ENCODE measurements at regions not wholly inside any gene's neighbourhood (a gene's known extent, or its start where the extent isn't known, plus 50 kb on each side); places are given as distances from the start of the nearest gene placed in this dataset.

DNA sequence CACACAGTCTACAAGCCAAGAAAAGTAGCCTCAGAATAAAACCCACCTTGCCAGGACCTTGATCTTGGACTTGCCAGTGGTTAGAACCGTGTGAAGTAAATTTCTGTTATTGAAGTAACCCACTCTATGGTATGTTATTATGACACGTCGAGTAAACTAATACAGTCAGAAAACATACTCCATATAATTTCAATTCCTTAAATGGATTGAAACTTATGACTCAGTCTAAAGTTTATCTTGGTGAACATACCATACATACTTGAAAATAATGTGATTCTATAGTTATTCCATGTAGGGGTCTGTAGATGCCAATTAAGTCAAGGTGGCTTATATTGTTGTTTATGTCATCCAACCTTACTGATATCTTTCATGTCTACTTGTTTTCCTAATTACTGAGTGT lies 950.7 kb downstream of the TLE4 start:
- no peak overlapping the region for H3K4me2 ChIP-seq (ENCODE audit: low read depth, low read length)

DNA sequence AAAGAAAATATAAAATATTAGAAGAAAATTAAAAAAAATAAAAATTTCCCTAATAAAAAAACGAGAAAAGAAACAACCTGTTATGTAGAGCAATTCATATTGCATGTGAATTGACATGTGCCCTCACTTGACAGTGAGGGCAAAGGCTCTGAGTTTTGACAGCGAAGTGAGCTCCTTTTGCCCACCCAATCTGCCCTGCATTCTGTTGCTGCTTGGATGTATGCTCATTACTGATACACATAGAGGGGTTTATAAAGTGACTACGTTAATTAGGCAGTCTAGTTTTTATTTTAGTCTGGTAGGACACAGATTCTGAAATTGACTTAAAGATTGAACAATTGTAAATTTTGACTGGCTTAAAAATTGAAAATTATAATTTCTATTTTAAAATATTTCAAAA lies 949.4 kb downstream of the TLE4 start:
- DNase-seq: no peak
- Histone ChIP-seq H3K36me3 (replicated peaks; ENCODE audit: insufficient read depth, low read length) (no peaks in the 10 kb centered on the region), H3K27ac (ENCODE audit: low read length) (no peak overlapping the region), H3K79me2 (ENCODE audit: low read length) (no peaks in the 10 kb centered on the region), H3F3A (ENCODE audit: insufficient read depth, low read length) (no peaks in the 10 kb centered on the region), H3K9me2 (replicated peaks; ENCODE audit: insufficient read depth, low read length) (no peaks in the 10 kb centered on the region), H3K9ac (ENCODE audit: low read length) (no peak overlapping the region), H2AFZ (ENCODE audit: low read length) (no peak overlapping the region), H3K4me3 (ENCODE audit: low read length) (no peak overlapping the region), H3K9me3 (replicated peaks; ENCODE audit: insufficient read depth, low read length) (no peaks in the 10 kb centered on the region), H3K27me3 (replicated peaks; ENCODE audit: insufficient read depth, low read length) (no peaks in the 10 kb centered on the region), H3K4me1 (ENCODE audit: low read length) (no peaks in the 10 kb centered on the region), H3K4me2 (ENCODE audit: low read depth, low read length) (no peak overlapping the region), H4K20me1 (ENCODE audit: insufficient read depth, low read length) (no peaks in the 10 kb centered on the region)
- TF ChIP-seq, protein P1, sequence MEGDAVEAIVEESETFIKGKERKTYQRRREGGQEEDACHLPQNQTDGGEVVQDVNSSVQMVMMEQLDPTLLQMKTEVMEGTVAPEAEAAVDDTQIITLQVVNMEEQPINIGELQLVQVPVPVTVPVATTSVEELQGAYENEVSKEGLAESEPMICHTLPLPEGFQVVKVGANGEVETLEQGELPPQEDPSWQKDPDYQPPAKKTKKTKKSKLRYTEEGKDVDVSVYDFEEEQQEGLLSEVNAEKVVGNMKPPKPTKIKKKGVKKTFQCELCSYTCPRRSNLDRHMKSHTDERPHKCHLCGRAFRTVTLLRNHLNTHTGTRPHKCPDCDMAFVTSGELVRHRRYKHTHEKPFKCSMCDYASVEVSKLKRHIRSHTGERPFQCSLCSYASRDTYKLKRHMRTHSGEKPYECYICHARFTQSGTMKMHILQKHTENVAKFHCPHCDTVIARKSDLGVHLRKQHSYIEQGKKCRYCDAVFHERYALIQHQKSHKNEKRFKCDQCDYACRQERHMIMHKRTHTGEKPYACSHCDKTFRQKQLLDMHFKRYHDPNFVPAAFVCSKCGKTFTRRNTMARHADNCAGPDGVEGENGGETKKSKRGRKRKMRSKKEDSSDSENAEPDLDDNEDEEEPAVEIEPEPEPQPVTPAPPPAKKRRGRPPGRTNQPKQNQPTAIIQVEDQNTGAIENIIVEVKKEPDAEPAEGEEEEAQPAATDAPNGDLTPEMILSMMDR (IDR thresholded peaks at IDR 0.05; ENCODE audit: low read length): no peak
- TF ChIP-seq EZH2phosphoT487 (IDR thresholded peaks at IDR 0.05; ENCODE audit: low read length) (no peak), EZH2 (optimal IDR thresholded peaks at IDR 0.05; ENCODE audit: low read depth, low read length) (no peak)

More for the DNA sequence above, 950.7 kb downstream of the TLE4 start:
- Histone ChIP-seq H3K27me3 (replicated peaks; ENCODE audit: insufficient read depth, low read length) (no peaks in the 10 kb centered on the region), H3F3A (ENCODE audit: insufficient read depth, low read length) (no peaks in the 10 kb centered on the region), H3K9me2 (replicated peaks; ENCODE audit: insufficient read depth, low read length) (no peaks in the 10 kb centered on the region), H3K4me3 (ENCODE audit: low read length) (no peak overlapping the region), H3K4me1 (ENCODE audit: low read length) (no peaks in the 10 kb centered on the region), H3K79me2 (ENCODE audit: low read length) (no peaks in the 10 kb centered on the region), H3K9me3 (replicated peaks; ENCODE audit: insufficient read depth, low read length) (no peaks in the 10 kb centered on the region), H3K27ac (ENCODE audit: low read length) (no peak overlapping the region), H2AFZ (ENCODE audit: low read length) (no peak overlapping the region), H3K36me3 (replicated peaks; ENCODE audit: insufficient read depth, low read length) (no peaks in the 10 kb centered on the region), H3K9ac (ENCODE audit: low read length) (no peak overlapping the region), H4K20me1 (ENCODE audit: insufficient read depth, low read length) (no peaks in the 10 kb centered on the region)
- no peak for TF ChIP-seq EZH2 (optimal IDR thresholded peaks at IDR 0.05; ENCODE audit: low read depth, low read length)
- TF ChIP-seq EZH2phosphoT487 (IDR thresholded peaks at IDR 0.05; ENCODE audit: low read length): no peak
- TF ChIP-seq, protein P1 (IDR thresholded peaks at IDR 0.05; ENCODE audit: low read length): no peak
- no peak for DNase-seq

DNA sequence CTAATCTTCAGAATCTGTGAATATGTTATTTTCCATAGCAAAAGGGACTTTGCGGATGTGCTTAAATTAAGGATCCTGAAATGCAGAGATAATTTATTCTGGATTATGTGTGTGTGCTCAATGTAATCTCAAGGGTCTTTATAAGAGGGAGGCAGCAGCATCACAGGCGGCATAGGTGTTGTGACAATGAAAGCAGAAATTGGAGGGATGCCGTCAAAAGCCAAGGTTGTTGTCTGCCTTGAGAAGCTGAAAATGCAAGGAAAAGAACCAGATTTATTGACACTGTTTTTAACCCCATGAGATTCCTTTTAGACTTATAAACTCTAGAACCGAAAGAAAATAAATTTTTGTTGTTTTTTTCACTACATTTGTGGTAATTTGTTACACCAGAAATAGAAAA lies 948.5 kb downstream of the TLE4 start:
- DNase-seq: no peak

More for the DNA sequence above, 948.5 kb downstream of the TLE4 start:
- no peaks in the 10 kb centered on the region for H3K36me3 ChIP-seq (replicated peaks; ENCODE audit: insufficient read depth, low read length)
- H3K4me3 ChIP-seq (ENCODE audit: low read length): no peak overlapping the region
- H3K9me3 ChIP-seq (replicated peaks; ENCODE audit: insufficient read depth, low read length): no peaks in the 10 kb centered on the region
- H2AFZ ChIP-seq (ENCODE audit: low read length): no peak overlapping the region
- no peak overlapping the region for H3K4me2 ChIP-seq (ENCODE audit: low read depth, low read length)
- TF ChIP-seq EZH2phosphoT487 (IDR thresholded peaks at IDR 0.05; ENCODE audit: low read length): no peak
- TF ChIP-seq, protein P1 (IDR thresholded peaks at IDR 0.05; ENCODE audit: low read length): no peak
- no peak for TF ChIP-seq EZH2 (optimal IDR thresholded peaks at IDR 0.05; ENCODE audit: low read depth, low read length)
- no peaks in the 10 kb centered on the region for H3K27me3 ChIP-seq (replicated peaks; ENCODE audit: insufficient read depth, low read length)
- H3K9me2 ChIP-seq (replicated peaks; ENCODE audit: insufficient read depth, low read length): no peaks in the 10 kb centered on the region
- H3F3A ChIP-seq (ENCODE audit: insufficient read depth, low read length): no peaks in the 10 kb centered on the region
- H3K79me2 ChIP-seq (ENCODE audit: low read length): no peaks in the 10 kb centered on the region
- H3K9ac ChIP-seq (ENCODE audit: low read length): no peak overlapping the region
- no peak overlapping the region for H3K27ac ChIP-seq (ENCODE audit: low read length)
- H3K4me1 ChIP-seq (ENCODE audit: low read length): no peaks in the 10 kb centered on the region
- no peaks in the 10 kb centered on the region for H4K20me1 ChIP-seq (ENCODE audit: insufficient read depth, low read length)
